Neural cell (in vitro differentiated cells): ENCODE measurements at regions not wholly inside any gene's neighbourhood (a gene's known extent, or its start where the extent isn't known, plus 50 kb on each side); places are given as distances from the start of the nearest gene placed in this dataset.

ENCODE experiments used
- H2AFZ ChIP-seq: fragments of 200-600, 300-800 bp; sonication (generic), shearing (Covaris generic); 2 replicates; pipeline ENCODE4 v1.6.0; 2014; ENCODE audit warnings: low read depth, mild to moderate bottlenecking, antibody characterized with exemption, low read length, moderate library complexity
- H3F3A ChIP-seq: fragments of 200-600 bp; shearing (Covaris generic); 2 replicates; pipeline ENCODE4 v1.6.1; 2016; ENCODE audit warnings: mild to moderate bottlenecking, moderate library complexity, mixed read lengths, antibody characterized with exemption, low read length; ENCODE audit not compliant: insufficient read depth, poor library complexity, severe bottlenecking
- H3K27ac ChIP-seq: fragments of 200-600, 300-800 bp; sonication (generic), shearing (Covaris generic); 2 replicates; pipeline ENCODE4 v1.5.1; 2014; ENCODE audit warnings: mild to moderate bottlenecking, low read length, moderate library complexity
- H3K27me3 ChIP-seq: fragments of 300-800, 200-600 bp; sonication (generic), shearing (Covaris generic); 2 replicates; pipeline ENCODE4 v1.6.0; 2014; ENCODE audit warnings: mild to moderate bottlenecking, low read depth, low read length, moderate library complexity; ENCODE audit not compliant: insufficient read depth
- H3K36me3 ChIP-seq: fragments of 300-800, 200-600 bp; sonication (generic), shearing (Covaris generic); 2 replicates; pipeline ENCODE4 v1.5.1; 2014; ENCODE audit warnings: mild to moderate bottlenecking, antibody characterized with exemption, low read length, moderate library complexity; ENCODE audit not compliant: insufficient read depth
- H3K4me2 ChIP-seq: fragments of 300-800, 200-600 bp; sonication (generic), shearing (Covaris generic); 2 replicates; pipeline ENCODE4 v1.6.0; 2014; ENCODE audit warnings: mild to moderate bottlenecking, low read length
- H3K4me3 ChIP-seq: fragments of 300-800, 200-600 bp; sonication (generic), shearing (Covaris generic); 2 replicates; pipeline ENCODE4 v1.5.1; 2014; ENCODE audit warnings: mild to moderate bottlenecking, low read length, moderate library complexity
- H3K79me2 ChIP-seq: fragments of 200-600 bp; shearing (Covaris generic); replicated peaks from 2 replicates; pipeline ENCODE4 v1.6.0; 2014; ENCODE audit warnings: mild to moderate bottlenecking, low read length, moderate library complexity; ENCODE audit not compliant: insufficient read depth
- H3K9ac ChIP-seq: fragments of 300-800, 200-600 bp; sonication (generic), shearing (Covaris generic); 2 replicates; pipeline ENCODE4 v1.6.1; 2016; ENCODE audit warnings: mild to moderate bottlenecking, low read length, mixed read lengths
- H3K9me2 ChIP-seq: fragments of 200-600 bp; shearing (Covaris generic); 2 replicates; pipeline ENCODE4 v1.6.1; 2016; ENCODE audit warnings: mild to moderate bottlenecking, low read length, mixed read lengths; ENCODE audit not compliant: insufficient read depth
- H3K9me3 ChIP-seq: fragments of 200-600, 300-800 bp; sonication (generic), shearing (Covaris generic); 2 replicates; pipeline ENCODE4 v1.6.1; 2016; ENCODE audit warnings: mild to moderate bottlenecking, mixed run types, low read length, moderate library complexity, mixed read lengths
- H4K20me1 ChIP-seq: fragments of 200-600 bp; shearing (Covaris generic); 2 replicates; pipeline ENCODE4 v1.6.1; 2016; ENCODE audit warnings: mild to moderate bottlenecking, mixed run types; ENCODE audit not compliant: insufficient read depth
- EP300 ChIP-seq: fragments of 450-650 bp; conservative IDR thresholded peaks from 2 replicates; pipeline ENCODE4 v1.6.1; 2014; ENCODE audit warnings: antibody characterized with exemption, mild to moderate bottlenecking, moderate library complexity; ENCODE audit not compliant: poor library complexity, severe bottlenecking
- EZH2 ChIP-seq: fragments of 200-600, 300-800 bp; shearing (Covaris generic), sonication (generic); IDR thresholded peaks from 2 replicates; pipeline ENCODE4 v1.6.1; 2014; ENCODE audit warnings: antibody characterized with exemption, low read length, borderline replicate concordance, mild to moderate bottlenecking; ENCODE audit not compliant: insufficient read depth, poor library complexity, severe bottlenecking
- MXI1 ChIP-seq: fragments of 450-650 bp; conservative IDR thresholded peaks from 2 replicates; pipeline ENCODE4 v1.6.1; 2014; ENCODE audit warnings: antibody characterized with exemption, mild to moderate bottlenecking; ENCODE audit not compliant: poor library complexity, severe bottlenecking
- POLR2AphosphoS5 ChIP-seq: IDR thresholded peaks from 2 replicates; pipeline ENCODE4 v1.6.1; 2012
- RAD21 ChIP-seq: fragments of 450-650 bp; conservative IDR thresholded peaks from 2 replicates; pipeline ENCODE4 v1.6.1; 2014; ENCODE audit warnings: antibody characterized with exemption, mild to moderate bottlenecking, moderate library complexity
- SMC3 ChIP-seq: fragments of 450-650 bp; conservative IDR thresholded peaks from 2 replicates; pipeline ENCODE4 v1.6.1; 2014; ENCODE audit warnings: antibody characterized with exemption, mild to moderate bottlenecking, moderate library complexity; ENCODE audit not compliant: poor library complexity
- TAF1 ChIP-seq: IDR thresholded peaks from 2 replicates; pipeline ENCODE4 v1.6.1; 2012; ENCODE audit warnings: low read depth
- TF ChIP-seq, protein P1 (sequence below): fragments of 450-650 bp; IDR thresholded peaks from 2 replicates; pipeline ENCODE4 v1.5.1; 2014; ENCODE audit warnings: antibody characterized with exemption, mild to moderate bottlenecking, moderate library complexity; ENCODE audit not compliant: poor library complexity, severe bottlenecking
- TF ChIP-seq, protein P2 (sequence below): IDR thresholded peaks from 2 replicates; pipeline ENCODE4 v1.6.1; 2012; ENCODE audit warnings: borderline replicate concordance

DNA sequence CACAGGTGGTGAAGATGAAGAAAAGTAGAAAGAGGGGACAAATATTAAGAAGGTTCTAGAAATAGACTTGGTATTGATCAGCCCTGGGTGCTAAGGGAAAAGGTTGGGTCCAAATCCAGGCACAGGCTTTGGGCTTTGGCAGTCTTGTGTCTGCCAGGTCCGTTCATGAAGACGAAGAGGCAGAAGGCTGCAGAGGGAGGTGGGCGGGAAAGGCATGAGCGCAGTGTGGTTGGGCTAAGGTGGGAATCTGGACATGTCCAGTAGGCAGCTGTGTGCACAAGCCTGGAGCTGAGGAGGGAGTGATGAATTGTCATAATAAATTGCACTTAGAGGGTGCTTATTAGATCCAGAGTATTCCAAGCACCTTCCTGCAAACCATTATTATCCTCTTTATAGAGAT lies 105.7 kb upstream of the TEX51 start:
- Histone ChIP-seq H3K4me3 (no peak overlapping the region), H3K9me2 (no peaks in the 10 kb centered on the region), H3K9me3 (no peaks in the 10 kb centered on the region), H3K27me3 (no peaks in the 10 kb centered on the region), H3K9ac (no peak overlapping the region), H2AFZ (no peak overlapping the region), H3K27ac (no peak overlapping the region), H4K20me1 (no peaks in the 10 kb centered on the region), H3K36me3 (no peaks in the 10 kb centered on the region), H3K79me2 (no peaks in the 10 kb centered on the region), H3F3A (no peaks in the 10 kb centered on the region), H3K4me2 (no peak overlapping the region)
- TF ChIP-seq, protein P1, sequence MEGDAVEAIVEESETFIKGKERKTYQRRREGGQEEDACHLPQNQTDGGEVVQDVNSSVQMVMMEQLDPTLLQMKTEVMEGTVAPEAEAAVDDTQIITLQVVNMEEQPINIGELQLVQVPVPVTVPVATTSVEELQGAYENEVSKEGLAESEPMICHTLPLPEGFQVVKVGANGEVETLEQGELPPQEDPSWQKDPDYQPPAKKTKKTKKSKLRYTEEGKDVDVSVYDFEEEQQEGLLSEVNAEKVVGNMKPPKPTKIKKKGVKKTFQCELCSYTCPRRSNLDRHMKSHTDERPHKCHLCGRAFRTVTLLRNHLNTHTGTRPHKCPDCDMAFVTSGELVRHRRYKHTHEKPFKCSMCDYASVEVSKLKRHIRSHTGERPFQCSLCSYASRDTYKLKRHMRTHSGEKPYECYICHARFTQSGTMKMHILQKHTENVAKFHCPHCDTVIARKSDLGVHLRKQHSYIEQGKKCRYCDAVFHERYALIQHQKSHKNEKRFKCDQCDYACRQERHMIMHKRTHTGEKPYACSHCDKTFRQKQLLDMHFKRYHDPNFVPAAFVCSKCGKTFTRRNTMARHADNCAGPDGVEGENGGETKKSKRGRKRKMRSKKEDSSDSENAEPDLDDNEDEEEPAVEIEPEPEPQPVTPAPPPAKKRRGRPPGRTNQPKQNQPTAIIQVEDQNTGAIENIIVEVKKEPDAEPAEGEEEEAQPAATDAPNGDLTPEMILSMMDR = no peak
- TF ChIP-seq, protein P2, sequence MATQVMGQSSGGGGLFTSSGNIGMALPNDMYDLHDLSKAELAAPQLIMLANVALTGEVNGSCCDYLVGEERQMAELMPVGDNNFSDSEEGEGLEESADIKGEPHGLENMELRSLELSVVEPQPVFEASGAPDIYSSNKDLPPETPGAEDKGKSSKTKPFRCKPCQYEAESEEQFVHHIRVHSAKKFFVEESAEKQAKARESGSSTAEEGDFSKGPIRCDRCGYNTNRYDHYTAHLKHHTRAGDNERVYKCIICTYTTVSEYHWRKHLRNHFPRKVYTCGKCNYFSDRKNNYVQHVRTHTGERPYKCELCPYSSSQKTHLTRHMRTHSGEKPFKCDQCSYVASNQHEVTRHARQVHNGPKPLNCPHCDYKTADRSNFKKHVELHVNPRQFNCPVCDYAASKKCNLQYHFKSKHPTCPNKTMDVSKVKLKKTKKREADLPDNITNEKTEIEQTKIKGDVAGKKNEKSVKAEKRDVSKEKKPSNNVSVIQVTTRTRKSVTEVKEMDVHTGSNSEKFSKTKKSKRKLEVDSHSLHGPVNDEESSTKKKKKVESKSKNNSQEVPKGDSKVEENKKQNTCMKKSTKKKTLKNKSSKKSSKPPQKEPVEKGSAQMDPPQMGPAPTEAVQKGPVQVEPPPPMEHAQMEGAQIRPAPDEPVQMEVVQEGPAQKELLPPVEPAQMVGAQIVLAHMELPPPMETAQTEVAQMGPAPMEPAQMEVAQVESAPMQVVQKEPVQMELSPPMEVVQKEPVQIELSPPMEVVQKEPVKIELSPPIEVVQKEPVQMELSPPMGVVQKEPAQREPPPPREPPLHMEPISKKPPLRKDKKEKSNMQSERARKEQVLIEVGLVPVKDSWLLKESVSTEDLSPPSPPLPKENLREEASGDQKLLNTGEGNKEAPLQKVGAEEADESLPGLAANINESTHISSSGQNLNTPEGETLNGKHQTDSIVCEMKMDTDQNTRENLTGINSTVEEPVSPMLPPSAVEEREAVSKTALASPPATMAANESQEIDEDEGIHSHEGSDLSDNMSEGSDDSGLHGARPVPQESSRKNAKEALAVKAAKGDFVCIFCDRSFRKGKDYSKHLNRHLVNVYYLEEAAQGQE = no peak
- no peak for TF ChIP-seq EZH2
- no peak for TF ChIP-seq EP300
- no peak for TF ChIP-seq RAD21
- TF ChIP-seq SMC3 = no peak
- TF ChIP-seq POLR2AphosphoS5 = no peak
- no peak for TF ChIP-seq MXI1
- no peak for TF ChIP-seq TAF1

DNA sequence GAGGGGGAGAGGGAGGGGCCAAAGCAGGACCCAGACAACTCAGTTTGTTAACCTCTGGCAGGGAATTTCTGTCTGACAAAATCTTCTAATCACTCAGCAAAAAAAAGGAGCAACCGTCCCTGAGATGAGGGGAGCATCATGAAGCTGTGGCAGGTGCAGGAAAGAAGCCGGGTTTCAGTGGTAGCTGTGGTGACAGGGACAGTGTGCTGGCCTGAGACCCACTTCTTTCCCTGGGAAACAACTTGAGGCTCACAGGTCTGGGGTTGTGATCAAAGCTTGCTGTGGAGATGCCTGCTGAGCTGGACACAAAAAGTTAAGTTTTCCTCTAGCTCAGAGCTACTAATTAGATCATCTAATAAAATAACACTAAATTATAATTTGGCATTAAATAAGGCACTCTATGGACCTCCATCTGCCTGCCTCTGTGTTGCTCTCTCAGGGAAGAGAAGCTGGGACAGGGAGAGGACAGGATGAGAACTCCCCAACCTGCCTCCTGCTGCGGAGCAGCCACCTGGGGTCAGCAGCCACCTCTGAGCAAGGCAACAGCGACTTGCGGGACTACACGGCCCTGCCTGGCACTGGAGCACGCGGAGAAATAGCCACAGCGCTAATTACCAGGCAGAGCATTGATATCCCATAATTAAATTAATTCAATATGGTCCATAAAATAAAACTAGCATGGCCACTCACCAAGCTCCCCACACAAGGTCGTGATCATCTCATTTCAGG lies 104.6 kb upstream of the TEX51 start:
- no peaks in the 10 kb centered on the region for H3K27me3 ChIP-seq
- H3K27ac ChIP-seq = no peak overlapping the region
- no peak overlapping the region for H3K9ac ChIP-seq
- no peaks in the 10 kb centered on the region for H3F3A ChIP-seq
- H3K79me2 ChIP-seq = no peaks in the 10 kb centered on the region
- H4K20me1 ChIP-seq = no peaks in the 10 kb centered on the region
- H2AFZ ChIP-seq = no peak overlapping the region
- no peak overlapping the region for H3K4me3 ChIP-seq
- no peaks in the 10 kb centered on the region for H3K36me3 ChIP-seq
- TF ChIP-seq MXI1 = no peak
- no peak for TF ChIP-seq EZH2
- no peak for TF ChIP-seq SMC3
- TF ChIP-seq RAD21 = no peak
- TF ChIP-seq TAF1 = no peak
- TF ChIP-seq EP300 = no peak
- TF ChIP-seq, protein P1 = no peak
- no peak for TF ChIP-seq POLR2AphosphoS5
- TF ChIP-seq, protein P2 = no peak
- no peaks in the 10 kb centered on the region for H3K9me3 ChIP-seq
- H3K9me2 ChIP-seq = no peaks in the 10 kb centered on the region
- H3K4me2 ChIP-seq = no peak overlapping the region
